ENCODE measurements at regions not wholly inside any gene's neighbourhood (a gene's known extent, or its start where the extent isn't known, plus 50 kb on each side); places are given as distances from the start of the nearest gene placed in this dataset.

- no peak for DNase-seq
Measured at GRCh38 chr4:38424151-38424871, 239.7 kb upstream of the KLF3 start.

- DNase-seq: no peak
Measured at GRCh38 chr4:38426532-38426931, 237.5 kb upstream of the KLF3 start.

GRCh38 chr4:38430841-38431240 lies 233.2 kb upstream of the KLF3 start:
- no peak for DNase-seq

- no peak for DNase-seq
Measured at GRCh38 chr4:38442073-38442788, 221.8 kb upstream of the KLF3 start.

GRCh38 chr4:38449506-38450174 lies 214.4 kb upstream of the KLF3 start:
- peak; percentile 71 for DNase-seq

- no peak for DNase-seq
Measured at GRCh38 chr4:38452009-38452408, 212.0 kb upstream of the KLF3 start.

- no peak for DNase-seq
Measured at GRCh38 chr4:38452542-38452941, 211.5 kb upstream of the KLF3 start.

- no peak for DNase-seq
Measured at GRCh38 chr4:38453253-38453881, 210.6 kb upstream of the KLF3 start.

- DNase-seq: no peak
Measured at GRCh38 chr4:38454284-38454683, 209.7 kb upstream of the KLF3 start.

GRCh38 chr4:38455092-38455862 lies 208.7 kb upstream of the KLF3 start:
- no peak for DNase-seq

- no peak for DNase-seq
Measured at GRCh38 chr4:38456096-38456495, 207.9 kb upstream of the KLF3 start.

GRCh38 chr4:38461342-38461741 lies 202.7 kb upstream of the KLF3 start:
- DNase-seq: no peak

GRCh38 chr4:38462367-38463055 lies 201.5 kb upstream of the KLF3 start:
- no peak for DNase-seq

- DNase-seq: no peak
Measured at GRCh38 chr4:38463268-38463958, 200.6 kb upstream of the KLF3 start.

GRCh38 chr4:38464328-38464727 lies 199.7 kb upstream of the KLF3 start:
- DNase-seq: no peak

GRCh38 chr4:38466401-38466800 lies 197.6 kb upstream of the KLF3 start:
- DNase-seq: no peak

- DNase-seq: no peak
Measured at GRCh38 chr4:38467296-38467695, 196.7 kb upstream of the KLF3 start.

GRCh38 chr4:38468339-38468866 lies 195.6 kb upstream of the KLF3 start:
- DNase-seq: no peak

- DNase-seq: no peak
Measured at GRCh38 chr4:38469410-38469809, 194.6 kb upstream of the KLF3 start.

GRCh38 chr4:38470735-38471262 lies 193.2 kb upstream of the KLF3 start:
- peak; percentile 12 for DNase-seq

- DNase-seq: no peak
Measured at GRCh38 chr4:38482696-38483095, 181.3 kb upstream of the KLF3 start.
